ENCODE measurements at regions not wholly inside any gene's neighbourhood (a gene's known extent, or its start where the extent isn't known, plus 50 kb on each side); places are given as distances from the start of the nearest gene placed in this dataset.

DNA sequence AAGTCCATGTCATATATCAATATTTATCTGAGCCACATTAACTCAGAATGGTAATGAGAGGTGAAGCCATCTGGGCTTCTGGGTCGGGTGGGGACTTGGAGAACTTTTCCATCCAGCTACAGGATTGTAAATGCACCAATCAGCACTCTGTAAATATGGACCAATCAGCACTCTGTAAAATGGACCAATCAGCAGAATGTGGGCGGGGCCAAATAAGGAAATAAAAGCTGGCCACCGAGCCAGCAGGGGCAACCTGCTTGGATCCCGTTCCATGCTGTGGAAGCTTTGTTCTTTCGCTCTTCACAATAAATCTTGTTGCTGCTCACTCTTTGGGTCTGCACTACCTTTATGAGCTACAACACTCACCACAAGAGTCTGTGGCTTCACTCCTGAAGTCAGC, 253.4 kb downstream of the JRKL start:
- TF ChIP-seq, protein P1, sequence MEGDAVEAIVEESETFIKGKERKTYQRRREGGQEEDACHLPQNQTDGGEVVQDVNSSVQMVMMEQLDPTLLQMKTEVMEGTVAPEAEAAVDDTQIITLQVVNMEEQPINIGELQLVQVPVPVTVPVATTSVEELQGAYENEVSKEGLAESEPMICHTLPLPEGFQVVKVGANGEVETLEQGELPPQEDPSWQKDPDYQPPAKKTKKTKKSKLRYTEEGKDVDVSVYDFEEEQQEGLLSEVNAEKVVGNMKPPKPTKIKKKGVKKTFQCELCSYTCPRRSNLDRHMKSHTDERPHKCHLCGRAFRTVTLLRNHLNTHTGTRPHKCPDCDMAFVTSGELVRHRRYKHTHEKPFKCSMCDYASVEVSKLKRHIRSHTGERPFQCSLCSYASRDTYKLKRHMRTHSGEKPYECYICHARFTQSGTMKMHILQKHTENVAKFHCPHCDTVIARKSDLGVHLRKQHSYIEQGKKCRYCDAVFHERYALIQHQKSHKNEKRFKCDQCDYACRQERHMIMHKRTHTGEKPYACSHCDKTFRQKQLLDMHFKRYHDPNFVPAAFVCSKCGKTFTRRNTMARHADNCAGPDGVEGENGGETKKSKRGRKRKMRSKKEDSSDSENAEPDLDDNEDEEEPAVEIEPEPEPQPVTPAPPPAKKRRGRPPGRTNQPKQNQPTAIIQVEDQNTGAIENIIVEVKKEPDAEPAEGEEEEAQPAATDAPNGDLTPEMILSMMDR (IDR thresholded peaks at IDR 0.05), result no peak
- no peaks in the 10 kb centered on the region for H3K4me1 ChIP-seq (ENCODE audit: control insufficient read depth in 1 of 2, insufficient read depth in 2 of 2, low read length in 2 of 2)
- H3K27me3 ChIP-seq (ENCODE audit: control insufficient read depth in 2 of 2, insufficient read depth in 2 of 2, low read length in 2 of 2), result no peaks in the 10 kb centered on the region
- H2AFZ ChIP-seq (ENCODE audit: insufficient read depth, low read depth, low read length, poor library complexity, severe bottlenecking), result no peak overlapping the region
- peaks cover 0 to 5% of the 10 kb centered on the region in 2 donors for H3K9me3 ChIP-seq (replicated peaks in 1 of 2; ENCODE audit: control insufficient read depth in 1 of 2, insufficient read depth in 1 of 2, low read length in 2 of 2)
- no peak overlapping the region for H3K4me3 ChIP-seq (replicated peaks in 1 of 3; ENCODE audit: low read depth in 2 of 3, low read length in 3 of 3)
- Mint-ChIP-seq H3K4me1 (no peaks in the 10 kb centered on the region), H3K4me3 (no peak overlapping the region), H3K27me3 (ENCODE audit: low read depth in 3 of 3) (peaks cover 0 to 3% (median 0%) of the 10 kb centered on the region in 3 donors), H3K9me3 (peaks cover 3 to 12% (median 8%) of the 10 kb centered on the region in 7 donors), H3K27ac (no peak overlapping the region), H3K36me3 (no peaks in the 10 kb centered on the region)
- H3K27ac ChIP-seq (ENCODE audit: low read depth in 1 of 2, low read length in 2 of 2), result no peak overlapping the region
- H3K79me2 ChIP-seq (ENCODE audit: insufficient read depth, low read length), result no peaks in the 10 kb centered on the region
- DNase-seq, result no peak
- no peaks in the 10 kb centered on the region for H4K20me1 ChIP-seq (ENCODE audit: insufficient read depth, low read length)
- no peak overlapping the region for H3K4me2 ChIP-seq (replicated peaks; ENCODE audit: extremely low read depth, low read length, poor library complexity, severe bottlenecking)
- whole genome bisulfite sequencing (ENCODE audit: insufficient coverage), result 91% methylated on average over 3 of the region's 5 CpGs
- no peak overlapping the region for H3K9ac ChIP-seq (ENCODE audit: insufficient read depth, low read length, poor library complexity, severe bottlenecking)
- intact Hi-C loops (cut with micrococcal nuclease), result no loop called here
- no peaks in the 10 kb centered on the region for H3K36me3 ChIP-seq (replicated peaks in 1 of 2; ENCODE audit: control insufficient read depth in 1 of 2, insufficient read depth in 2 of 2, low read length in 2 of 2)

DNA sequence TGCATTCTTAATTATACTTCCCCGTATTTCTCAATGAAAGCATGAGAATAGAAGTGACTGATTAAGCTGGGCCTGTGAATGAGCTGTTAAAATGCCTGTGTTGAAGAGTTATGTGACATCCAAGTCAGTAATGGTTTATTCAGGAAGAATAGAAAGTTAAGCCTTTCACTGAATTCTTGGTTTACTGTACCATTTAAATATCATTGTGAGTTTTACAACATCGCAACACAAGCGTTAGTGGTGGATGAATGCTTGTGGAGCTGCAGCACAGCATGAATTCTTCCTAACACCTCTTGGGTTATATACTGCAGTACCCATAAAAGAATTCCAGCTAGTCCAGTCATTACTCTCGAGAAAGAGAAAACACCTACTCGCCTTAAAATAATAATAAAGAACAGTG, 257.8 kb downstream of the JRKL start:
- Histone ChIP-seq H3K36me3 (replicated peaks in 1 of 2; ENCODE audit: control insufficient read depth in 1 of 2, insufficient read depth in 2 of 2, low read length in 2 of 2) (no peaks in the 10 kb centered on the region), H3K4me3 (replicated peaks in 1 of 3; ENCODE audit: low read depth in 2 of 3, low read length in 3 of 3) (no peak overlapping the region), H4K20me1 (ENCODE audit: insufficient read depth, low read length) (no peaks in the 10 kb centered on the region), H3K79me2 (ENCODE audit: insufficient read depth, low read length) (no peaks in the 10 kb centered on the region), H3K27me3 (ENCODE audit: control insufficient read depth in 2 of 2, insufficient read depth in 2 of 2, low read length in 2 of 2) (no peaks in the 10 kb centered on the region), H3K9me3 (replicated peaks in 1 of 2; ENCODE audit: control insufficient read depth in 1 of 2, insufficient read depth in 1 of 2, low read length in 2 of 2) (peaks cover 0 to 5% of the 10 kb centered on the region in 2 donors), H3K4me1 (ENCODE audit: control insufficient read depth in 1 of 2, insufficient read depth in 2 of 2, low read length in 2 of 2) (no peaks in the 10 kb centered on the region), H3K4me2 (replicated peaks; ENCODE audit: extremely low read depth, low read length, poor library complexity, severe bottlenecking) (no peak overlapping the region), H3K9ac (ENCODE audit: insufficient read depth, low read length, poor library complexity, severe bottlenecking) (no peak overlapping the region), H3K27ac (ENCODE audit: low read depth in 1 of 2, low read length in 2 of 2) (no peak overlapping the region), H2AFZ (ENCODE audit: insufficient read depth, low read depth, low read length, poor library complexity, severe bottlenecking) (no peak overlapping the region)
- TF ChIP-seq, protein P1 (IDR thresholded peaks at IDR 0.05), result no peak
- intact Hi-C loops (cut with micrococcal nuclease), result no loop called here
- no peak overlapping the region for H3K4me3 Mint-ChIP-seq
- peaks cover 0 to 3% (median 0%) of the 10 kb centered on the region in 3 donors for H3K27me3 Mint-ChIP-seq (ENCODE audit: low read depth in 3 of 3)
- no CpG with 5 or more reads among the region's 5 CpGs for WGBS (ENCODE audit: insufficient coverage)
- peaks cover 3 to 11% (median 5%) of the 10 kb centered on the region in 7 donors for H3K9me3 Mint-ChIP-seq
- H3K27ac Mint-ChIP-seq, result no peak overlapping the region
- no peaks in the 10 kb centered on the region for H3K36me3 Mint-ChIP-seq
- H3K4me1 Mint-ChIP-seq, result no peaks in the 10 kb centered on the region
- no peak for DNase-seq

Measured in CD14-positive monocyte (primary cell).